HUES48 (cell line): ENCODE measurements at regions not wholly inside any gene's neighbourhood (a gene's known extent, or its start where the extent isn't known, plus 50 kb on each side); places are given as distances from the start of the nearest gene placed in this dataset.

ENCODE experiments used
- H3K27ac ChIP-seq: one replicate; pipeline ENCODE4 v1.7.0; 2013; ENCODE audit warnings: low read depth, low read length, inconsistent platforms
- H3K27me3 ChIP-seq: 2 replicates; pipeline ENCODE4 v1.6.1; 2013; ENCODE audit warnings: mild to moderate bottlenecking, low read length; ENCODE audit not compliant: control insufficient read depth, insufficient read depth
- H3K36me3 ChIP-seq: 2 replicates; pipeline ENCODE4 v1.6.1; 2013; ENCODE audit warnings: low read length; ENCODE audit not compliant: control insufficient read depth, insufficient read depth
- H3K4me1 ChIP-seq: 2 replicates; pipeline ENCODE4 v1.6.1; 2013; ENCODE audit warnings: mild to moderate bottlenecking, low read length; ENCODE audit not compliant: control insufficient read depth, insufficient read depth
- H3K4me3 ChIP-seq: 2 replicates; pipeline ENCODE4 v1.5.1; 2013; ENCODE audit warnings: mild to moderate bottlenecking, low read depth, low read length
- H3K9ac ChIP-seq: 2 replicates; pipeline ENCODE4 v1.6.1; 2013; ENCODE audit warnings: mild to moderate bottlenecking, low read depth, low read length, moderate library complexity
- H3K9me3 ChIP-seq: 2 replicates; pipeline ENCODE4 v1.6.1; 2013; ENCODE audit warnings: low read length; ENCODE audit not compliant: control insufficient read depth, insufficient read depth

DNA sequence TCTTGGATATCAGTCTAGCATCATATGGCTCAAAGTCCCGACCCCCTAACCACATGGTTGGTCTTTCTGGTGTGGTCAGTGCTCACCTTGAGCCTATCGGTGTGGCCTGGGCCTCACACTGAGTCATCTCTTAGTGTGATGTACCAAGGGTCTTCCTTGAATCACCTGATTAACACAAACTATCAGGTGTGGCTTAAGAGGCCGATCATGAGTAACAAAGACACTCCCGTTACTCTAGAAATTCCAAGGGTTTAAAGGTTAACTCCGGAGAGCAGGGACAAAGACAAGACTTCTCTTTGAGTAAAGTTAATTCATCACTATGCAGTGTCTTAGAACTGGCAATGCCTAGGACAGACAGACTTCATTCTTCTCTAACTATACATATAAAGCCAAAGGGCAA is 52.3 kb upstream of the ARMC3 start:
- H3K4me3 ChIP-seq: peak overlapping the region; percentile 2; the same call in 1 of the 2 replicates
- H3K4me1 ChIP-seq: peaks cover 62% of the 10 kb centered on the region
- no peaks in the 10 kb centered on the region for H3K9me3 ChIP-seq
- H3K27me3 ChIP-seq: no peaks in the 10 kb centered on the region
- H3K36me3 ChIP-seq: no peaks in the 10 kb centered on the region
- H3K27ac ChIP-seq: peak overlapping the region; percentile 15
- H3K9ac ChIP-seq: no peak overlapping the region

DNA sequence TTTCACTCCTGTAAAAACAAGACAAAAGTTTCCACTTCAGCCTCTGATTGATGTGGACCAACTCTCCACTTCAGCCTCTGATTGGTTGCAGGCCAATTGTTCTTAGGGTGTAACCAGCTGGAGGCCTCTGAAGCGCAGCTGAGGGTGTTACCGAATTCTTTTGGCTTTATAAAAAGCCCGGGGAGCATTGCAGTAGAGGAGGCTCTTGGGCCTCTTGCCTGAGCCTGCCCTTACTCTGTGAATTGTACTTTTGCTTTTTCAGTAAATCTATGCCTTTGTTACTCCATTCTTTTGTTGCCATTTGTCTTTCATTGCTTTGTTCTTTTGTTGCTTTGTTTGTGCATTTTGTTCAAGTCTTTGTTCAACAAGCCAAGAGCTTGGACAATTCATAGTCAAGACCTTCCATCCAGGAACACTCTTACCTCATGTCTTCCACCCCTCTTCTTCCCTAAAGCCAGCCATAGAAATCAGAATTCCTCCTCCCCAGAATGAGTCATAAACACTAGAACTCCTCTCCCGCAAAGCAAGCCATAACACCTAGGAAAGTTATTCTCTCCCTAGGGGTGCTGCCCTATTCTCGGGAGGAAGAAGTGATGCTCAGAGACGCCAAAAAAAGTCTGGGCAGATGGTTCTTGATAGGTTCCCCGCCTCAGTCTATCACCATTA is 53.5 kb upstream of the ARMC3 start:
- no peak overlapping the region for H3K27ac ChIP-seq
- H3K36me3 ChIP-seq: no peaks in the 10 kb centered on the region
- H3K27me3 ChIP-seq: no peaks in the 10 kb centered on the region

DNA sequence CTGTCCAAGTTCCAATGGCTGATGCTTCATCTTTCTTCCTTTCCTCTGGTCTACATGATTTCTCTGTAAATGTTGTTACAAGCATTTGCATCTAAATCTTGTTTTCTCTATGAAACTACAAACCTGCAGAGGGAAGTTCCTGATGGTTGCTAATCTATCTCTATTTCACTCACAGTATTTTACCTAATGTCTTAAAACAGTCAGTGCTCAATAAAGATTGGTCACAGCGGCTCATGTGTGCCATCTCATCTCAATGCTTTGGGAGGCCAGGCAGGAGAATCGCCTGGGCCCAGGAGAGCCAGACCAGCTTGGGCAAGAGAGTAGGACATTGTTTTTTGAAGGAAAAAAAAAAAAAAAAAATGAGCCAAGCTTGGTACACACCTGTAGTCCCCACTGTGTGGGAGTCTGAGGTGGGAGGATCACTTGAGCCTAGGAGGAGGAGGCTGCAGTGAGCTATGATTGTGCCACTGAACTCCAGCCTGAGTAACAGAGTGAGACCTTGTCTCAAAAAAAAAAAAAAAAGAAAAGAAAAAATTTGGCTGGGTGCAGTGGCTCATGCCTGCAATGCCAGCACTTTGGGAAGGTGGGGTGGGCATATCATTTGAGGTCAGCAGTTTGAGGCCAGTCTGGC is 71.3 kb upstream of the ARMC3 start:
- Histone ChIP-seq H3K4me1 (no peaks in the 10 kb centered on the region), H3K9ac (no peak overlapping the region), H3K36me3 (no peaks in the 10 kb centered on the region), H3K9me3 (no peaks in the 10 kb centered on the region), H3K27me3 (no peaks in the 10 kb centered on the region), H3K27ac (no peak overlapping the region), H3K4me3 (no peak overlapping the region)

More for the DNA sequence above, 53.5 kb upstream of the ARMC3 start:
- Histone ChIP-seq H3K9ac (no peak overlapping the region), H3K9me3 (no peaks in the 10 kb centered on the region), H3K4me1 (peaks cover 58% of the 10 kb centered on the region), H3K4me3 (no peak overlapping the region)

DNA sequence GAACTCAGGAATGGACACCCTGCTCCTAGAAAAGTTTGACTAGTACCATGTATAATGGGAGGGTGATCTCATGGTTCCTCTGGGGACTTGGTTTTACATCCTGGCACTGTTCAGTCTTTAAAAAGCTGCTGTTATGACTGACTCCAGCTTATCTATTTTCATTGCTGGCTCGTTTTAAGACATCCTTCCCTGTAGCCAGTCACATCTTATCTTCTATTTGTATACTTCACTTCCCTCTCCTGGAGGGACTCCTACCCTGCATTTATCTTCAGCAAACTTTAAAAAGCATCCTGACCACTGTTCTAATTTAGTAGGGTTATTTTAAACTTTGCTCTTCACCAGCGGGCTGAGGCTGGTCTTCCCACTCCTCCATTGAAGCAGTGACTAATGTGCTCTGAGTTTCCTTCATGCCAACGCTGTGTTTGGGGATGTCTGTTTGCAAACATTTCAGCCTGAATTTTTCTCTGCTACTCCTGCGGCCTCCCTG is 72.9 kb upstream of the ARMC3 start:
- no peaks in the 10 kb centered on the region for H3K9me3 ChIP-seq
- no peak overlapping the region for H3K9ac ChIP-seq
- H3K27me3 ChIP-seq: no peaks in the 10 kb centered on the region
- H3K36me3 ChIP-seq: no peaks in the 10 kb centered on the region
- no peaks in the 10 kb centered on the region for H3K4me1 ChIP-seq
- no peak overlapping the region for H3K4me3 ChIP-seq
- no peak overlapping the region for H3K27ac ChIP-seq

DNA sequence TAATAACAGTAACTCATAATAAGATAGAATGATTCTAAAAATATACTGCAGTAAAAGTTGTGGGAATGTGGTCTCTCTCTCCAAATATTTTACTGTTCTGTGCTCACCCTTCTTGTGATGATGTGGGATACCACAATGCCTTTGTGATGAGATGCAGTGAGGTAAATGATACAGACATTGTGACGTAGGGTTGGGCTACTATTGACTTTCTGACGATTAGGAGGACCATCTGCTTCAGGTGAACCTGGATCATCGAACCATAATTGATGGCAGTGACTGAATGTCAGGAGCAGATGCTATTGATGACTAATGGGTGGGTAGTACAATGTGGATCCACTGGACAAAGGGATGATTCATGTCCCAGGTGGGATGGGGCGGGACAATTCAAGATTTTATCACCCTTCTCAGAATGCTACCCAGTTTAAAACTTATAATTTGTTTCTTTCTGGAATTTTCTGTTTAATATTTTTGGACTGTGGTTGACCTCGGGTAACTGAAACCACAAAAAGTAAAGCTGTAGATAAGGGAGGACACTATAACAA is 73.9 kb upstream of the ARMC3 start:
- H3K9ac ChIP-seq: no peak overlapping the region
- H3K4me1 ChIP-seq: no peaks in the 10 kb centered on the region
- H3K27me3 ChIP-seq: no peaks in the 10 kb centered on the region
- H3K4me3 ChIP-seq: no peak overlapping the region
- H3K36me3 ChIP-seq: no peaks in the 10 kb centered on the region
- no peaks in the 10 kb centered on the region for H3K9me3 ChIP-seq
- H3K27ac ChIP-seq: no peak overlapping the region

DNA sequence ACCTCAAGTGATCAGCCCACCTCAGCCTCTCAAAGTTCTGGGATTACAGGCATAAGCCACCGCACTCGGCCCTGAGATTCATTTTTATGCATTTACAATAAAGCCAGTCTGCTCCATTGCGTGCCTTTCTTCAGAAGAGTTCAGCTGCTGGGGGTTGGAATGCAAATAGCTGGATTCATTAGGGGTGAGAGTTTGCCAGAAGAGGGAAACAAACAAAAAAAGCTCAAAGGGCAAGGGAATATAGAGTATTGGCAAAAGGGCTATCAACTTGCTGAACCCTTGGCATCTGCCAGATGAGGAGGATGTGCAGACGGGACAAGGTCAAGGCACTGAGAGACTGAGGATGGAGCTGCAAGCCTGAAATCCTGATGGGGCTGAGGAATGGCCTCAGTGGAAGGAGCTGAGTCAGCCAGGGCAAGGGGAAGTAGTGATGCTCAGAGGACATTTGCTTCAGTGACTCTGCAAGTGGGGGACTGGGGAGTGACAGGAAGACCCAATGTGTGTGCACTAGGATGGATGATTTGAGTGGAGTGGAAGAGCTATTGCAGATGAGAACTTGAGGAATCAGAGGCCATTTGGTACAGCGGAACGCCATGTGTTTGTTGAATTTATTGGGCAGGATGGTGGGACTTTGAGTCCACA is 75.0 kb upstream of the ARMC3 start:
- H3K27ac ChIP-seq: no peak overlapping the region
- no peak overlapping the region for H3K4me3 ChIP-seq
- H3K4me1 ChIP-seq: no peaks in the 10 kb centered on the region

DNA sequence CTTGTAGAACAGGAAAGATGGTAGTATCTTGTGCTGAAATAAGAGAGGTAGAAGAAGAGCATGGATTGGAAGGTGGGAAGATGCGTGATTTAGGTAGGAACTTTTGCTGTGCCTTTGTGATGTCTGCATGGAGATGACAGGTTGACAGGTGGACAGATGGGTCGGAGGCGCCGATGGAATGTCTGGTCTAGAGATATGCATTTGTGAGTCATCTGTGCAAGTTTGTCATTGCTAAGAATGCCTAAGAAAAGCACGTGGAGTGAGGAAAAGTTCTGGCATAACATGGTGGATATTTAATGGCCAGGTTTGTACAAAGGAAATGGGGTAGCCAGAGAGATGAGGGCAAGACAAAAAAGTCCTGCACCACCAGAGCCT is 76.0 kb upstream of the ARMC3 start:
- H3K27ac ChIP-seq: no peak overlapping the region
- H3K4me1 ChIP-seq: no peaks in the 10 kb centered on the region
- H3K9me3 ChIP-seq: no peaks in the 10 kb centered on the region

More for the DNA sequence above, 75.0 kb upstream of the ARMC3 start:
- H3K9ac ChIP-seq: no peak overlapping the region
- no peaks in the 10 kb centered on the region for H3K27me3 ChIP-seq
- no peaks in the 10 kb centered on the region for H3K9me3 ChIP-seq
- H3K36me3 ChIP-seq: no peaks in the 10 kb centered on the region

DNA sequence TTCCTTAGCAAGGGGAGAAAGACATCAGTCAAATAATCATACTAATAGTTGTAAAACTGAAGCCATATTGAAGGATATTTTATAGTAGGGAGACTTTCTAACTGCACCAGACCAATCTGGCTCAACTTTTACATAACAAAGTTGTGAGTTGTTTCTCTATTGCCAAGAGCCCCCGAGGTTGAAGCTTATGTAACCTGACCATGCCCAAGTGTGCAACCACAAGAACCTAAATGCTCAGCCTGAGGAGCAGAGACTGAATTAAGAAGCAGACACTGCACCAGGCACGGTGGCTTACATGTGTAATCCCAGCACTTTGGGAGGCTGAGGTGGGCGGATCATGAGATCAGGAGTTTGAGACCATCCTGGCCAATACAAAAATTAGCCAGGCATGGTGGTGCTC is 77.3 kb upstream of the ARMC3 start:
- Histone ChIP-seq H3K27ac (no peak overlapping the region), H3K4me3 (no peak overlapping the region), H3K36me3 (no peaks in the 10 kb centered on the region), H3K9ac (no peak overlapping the region), H3K4me1 (no peaks in the 10 kb centered on the region), H3K9me3 (no peaks in the 10 kb centered on the region), H3K27me3 (no peaks in the 10 kb centered on the region)

More for the DNA sequence above, 76.0 kb upstream of the ARMC3 start:
- Histone ChIP-seq H3K36me3 (no peaks in the 10 kb centered on the region), H3K27me3 (no peaks in the 10 kb centered on the region), H3K9ac (no peak overlapping the region), H3K4me3 (no peak overlapping the region)

DNA sequence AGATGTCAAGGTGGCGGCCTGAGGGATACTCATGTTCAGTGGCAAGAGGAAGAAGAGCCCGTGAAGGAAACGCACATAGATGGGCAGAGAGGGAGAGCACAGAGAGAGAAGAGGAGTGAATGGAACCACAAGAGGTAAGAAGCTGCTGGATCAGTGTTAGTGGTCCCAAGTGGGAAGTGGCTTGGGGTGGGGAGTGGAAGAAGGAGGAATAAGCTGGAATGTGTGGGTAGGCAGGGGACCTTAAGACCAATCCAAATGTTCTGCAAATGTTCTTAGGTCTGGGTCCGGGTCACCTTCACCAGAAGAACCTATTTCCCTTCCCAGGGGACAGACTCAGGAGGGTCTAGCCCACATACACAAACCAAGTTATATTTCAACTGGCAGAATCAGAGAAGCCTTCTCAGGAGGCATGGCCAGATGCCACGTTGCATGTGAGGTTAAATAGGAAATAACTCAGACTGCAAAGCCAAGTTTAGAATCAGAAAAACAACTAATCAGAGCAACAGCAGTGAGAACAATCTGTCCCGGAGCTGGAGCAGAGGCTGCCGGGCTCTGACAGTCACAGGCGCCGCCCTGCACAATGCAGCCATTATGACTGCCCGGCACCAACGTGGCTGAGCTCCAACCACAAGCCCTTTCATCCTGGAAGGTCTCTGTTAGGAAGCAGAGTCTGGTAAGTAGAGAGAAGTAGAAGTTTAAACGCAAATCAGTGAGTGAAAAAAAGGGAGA is 78.6 kb upstream of the ARMC3 start:
- H3K4me3 ChIP-seq: no peak overlapping the region
- no peaks in the 10 kb centered on the region for H3K27me3 ChIP-seq

DNA sequence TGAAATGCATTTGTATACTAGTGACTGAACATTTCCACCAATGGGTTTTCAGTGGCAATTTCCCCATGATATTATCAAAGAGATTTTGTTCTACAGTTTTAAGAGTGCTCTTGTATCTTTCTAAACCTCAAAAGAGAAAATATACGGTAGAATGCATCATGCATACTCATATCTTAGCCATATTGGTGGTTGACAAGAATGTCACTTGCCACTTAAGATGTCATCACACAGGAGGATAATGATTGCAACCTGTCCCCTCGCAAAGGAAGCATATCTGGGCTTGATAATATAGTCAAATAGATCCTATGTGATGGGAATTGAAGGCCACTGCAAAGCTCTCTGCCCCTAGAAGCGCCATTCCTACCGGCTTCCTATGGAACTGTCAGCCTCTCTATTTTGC is 79.3 kb upstream of the ARMC3 start:
- Histone ChIP-seq H3K9ac (no peak overlapping the region), H3K27me3 (no peaks in the 10 kb centered on the region), H3K9me3 (no peaks in the 10 kb centered on the region), H3K36me3 (no peaks in the 10 kb centered on the region), H3K4me3 (no peak overlapping the region), H3K27ac (no peak overlapping the region), H3K4me1 (no peaks in the 10 kb centered on the region)

More for the DNA sequence above, 78.6 kb upstream of the ARMC3 start:
- no peak overlapping the region for H3K27ac ChIP-seq
- no peak overlapping the region for H3K9ac ChIP-seq
- H3K4me1 ChIP-seq: no peaks in the 10 kb centered on the region
- no peaks in the 10 kb centered on the region for H3K9me3 ChIP-seq
- no peaks in the 10 kb centered on the region for H3K36me3 ChIP-seq
